ENCODE measurements at regions not wholly inside any gene's neighbourhood (a gene's known extent, or its start where the extent isn't known, plus 50 kb on each side); places are given as distances from the start of the nearest gene placed in this dataset.

GRCh38 chr2:128714285-128714684, 395.6 kb upstream of the HS6ST1 start:
- TF ChIP-seq, protein P1, sequence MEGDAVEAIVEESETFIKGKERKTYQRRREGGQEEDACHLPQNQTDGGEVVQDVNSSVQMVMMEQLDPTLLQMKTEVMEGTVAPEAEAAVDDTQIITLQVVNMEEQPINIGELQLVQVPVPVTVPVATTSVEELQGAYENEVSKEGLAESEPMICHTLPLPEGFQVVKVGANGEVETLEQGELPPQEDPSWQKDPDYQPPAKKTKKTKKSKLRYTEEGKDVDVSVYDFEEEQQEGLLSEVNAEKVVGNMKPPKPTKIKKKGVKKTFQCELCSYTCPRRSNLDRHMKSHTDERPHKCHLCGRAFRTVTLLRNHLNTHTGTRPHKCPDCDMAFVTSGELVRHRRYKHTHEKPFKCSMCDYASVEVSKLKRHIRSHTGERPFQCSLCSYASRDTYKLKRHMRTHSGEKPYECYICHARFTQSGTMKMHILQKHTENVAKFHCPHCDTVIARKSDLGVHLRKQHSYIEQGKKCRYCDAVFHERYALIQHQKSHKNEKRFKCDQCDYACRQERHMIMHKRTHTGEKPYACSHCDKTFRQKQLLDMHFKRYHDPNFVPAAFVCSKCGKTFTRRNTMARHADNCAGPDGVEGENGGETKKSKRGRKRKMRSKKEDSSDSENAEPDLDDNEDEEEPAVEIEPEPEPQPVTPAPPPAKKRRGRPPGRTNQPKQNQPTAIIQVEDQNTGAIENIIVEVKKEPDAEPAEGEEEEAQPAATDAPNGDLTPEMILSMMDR (IDR thresholded peaks at IDR 0.05; ENCODE audit: low read depth, low read length, poor library complexity, severe bottlenecking) = no peak
- TF ChIP-seq EZH2phosphoT487 (IDR thresholded peaks at IDR 0.05; ENCODE audit: borderline replicate concordance, low read length) = no peak

Measured in DOHH2 (cell line).